ENCODE measurements at regions not wholly inside any gene's neighbourhood (a gene's known extent, or its start where the extent isn't known, plus 50 kb on each side); places are given as distances from the start of the nearest gene placed in this dataset.

- TF ChIP-seq EZH2 (IDR thresholded peaks at IDR 0.05; ENCODE audit: borderline replicate concordance, control insufficient read depth, low read depth, low read length) (no peak), BHLHE40 (IDR thresholded peaks at IDR 0.05; ENCODE audit: borderline replicate concordance in 1 of 2, low read depth in 2 of 2, low read length in 1 of 2) (no peak), RCOR1 (conservative IDR thresholded peaks at IDR 0.05; ENCODE audit: low read depth, low read length) (no peak), USF2 (IDR thresholded peaks at IDR 0.05; ENCODE audit: borderline replicate concordance, low read depth, low read length) (no peak), YY1 (IDR thresholded peaks at IDR 0.05; ENCODE audit: low read depth, low read length) (no peak), CTCF (IDR thresholded peaks at IDR 0.05 in 2 of 3, conservative IDR thresholded peaks at IDR 0.05 in 1 of 3; ENCODE audit: control insufficient read depth in 2 of 3, extremely low read depth in 1 of 3, insufficient read depth in 1 of 3, low read depth in 3 of 3, low read length in 3 of 3) (no peak), SREBF1 (IDR thresholded peaks at IDR 0.05; ENCODE audit: low read length) (no peak), GATAD2B (conservative IDR thresholded peaks at IDR 0.05; ENCODE audit: low read depth) (no peak), GABPA (IDR thresholded peaks at IDR 0.05; ENCODE audit: low read depth) (no peak), IRF3 (IDR thresholded peaks at IDR 0.05) (no peak), RAD21 (IDR thresholded peaks at IDR 0.05; ENCODE audit: insufficient read depth, low read depth, low read length) (no peak)
Measured at GRCh38 chr1:58201492-58202106, 344.9 kb downstream of the OMA1 start.

Data from GM12878 (cell line).